Colonic mucosa (tissue), 4 donors: ENCODE measurements at regions not wholly inside any gene's neighbourhood (a gene's known extent, or its start where the extent isn't known, plus 50 kb on each side); places are given as distances from the start of the nearest gene placed in this dataset.

Experiments
- DNase-seq: peaks from one replicate; pipeline ENCODE4 v3.0.0-alpha.2; 2020
- H3K27ac ChIP-seq: fragments of 200-600 bp; one replicate; pipeline ENCODE4 v1.8.0; 2021
- H3K27me3 ChIP-seq: fragments of 200-600 bp; one replicate; pipeline ENCODE4 v1.8.0; 2021
- H3K36me3 ChIP-seq: fragments of 200-600 bp; one replicate; pipeline ENCODE4 v1.8.0; 2021
- H3K4me1 ChIP-seq: fragments of 200-600 bp; one replicate; pipeline ENCODE4 v1.8.0; 2021; ENCODE audit warnings: mild to moderate bottlenecking
- H3K4me3 ChIP-seq: fragments of 200-600 bp; one replicate; pipeline ENCODE4 v1.8.0; 2021
- H3K9ac ChIP-seq, 2 donors: one replicate each; pipeline ENCODE4 v1.7.0; 2013; ENCODE audit warnings: control low read depth in 2 of 2, low read depth in 2 of 2, low read length in 2 of 2
- H3K9me3 ChIP-seq: fragments of 200-600 bp; one replicate; pipeline ENCODE4 v1.8.0; 2021
- intact Hi-C: fragments of 100-400 bp; cut with DNase I; formaldehyde crosslinking; loops from one replicate; pipeline ENCODE4 v1.14.1; 2022
- TF ChIP-seq, protein P1 (sequence below): fragments of 200-600 bp; IDR thresholded peaks from one replicate; pipeline ENCODE4 v1.8.0; 2022; ENCODE audit warnings: antibody characterized with exemption, mild to moderate bottlenecking
- donor health status: healthy.
- donor health status: DM: no; HTN: no; CAD: no.
- donor health status: DM: no; HTN: no; CAD: no.

DNA sequence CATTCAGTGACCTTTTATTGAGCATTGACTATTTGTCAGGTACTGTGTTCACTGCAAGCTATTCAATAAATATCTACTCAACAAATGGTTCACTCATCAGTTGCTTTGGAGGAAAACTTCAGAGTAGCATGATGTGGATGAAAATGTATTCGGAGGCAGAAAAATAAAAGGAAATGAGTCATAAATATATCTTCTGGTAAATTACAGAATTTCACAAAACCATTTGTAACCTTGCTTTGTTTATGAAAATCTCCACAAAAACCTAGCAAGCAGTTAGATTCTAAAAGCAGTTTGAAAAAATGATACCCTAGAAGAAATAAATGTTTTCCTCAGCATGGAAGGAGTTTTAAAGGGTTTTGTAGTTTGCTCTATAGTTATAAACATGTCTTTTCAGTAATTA is 399.6 kb downstream of the LMO7 start:
- no peak for DNase-seq
- Histone ChIP-seq H3K9ac (no peak overlapping the region), H3K4me3 (no peak overlapping the region), H3K4me1 (no peaks in the 10 kb centered on the region), H3K36me3 (no peaks in the 10 kb centered on the region), H3K27ac (no peak overlapping the region), H3K27me3 (no peaks in the 10 kb centered on the region), H3K9me3 (no peaks in the 10 kb centered on the region)
- intact Hi-C loops: no loop called here
- TF ChIP-seq, protein P1, sequence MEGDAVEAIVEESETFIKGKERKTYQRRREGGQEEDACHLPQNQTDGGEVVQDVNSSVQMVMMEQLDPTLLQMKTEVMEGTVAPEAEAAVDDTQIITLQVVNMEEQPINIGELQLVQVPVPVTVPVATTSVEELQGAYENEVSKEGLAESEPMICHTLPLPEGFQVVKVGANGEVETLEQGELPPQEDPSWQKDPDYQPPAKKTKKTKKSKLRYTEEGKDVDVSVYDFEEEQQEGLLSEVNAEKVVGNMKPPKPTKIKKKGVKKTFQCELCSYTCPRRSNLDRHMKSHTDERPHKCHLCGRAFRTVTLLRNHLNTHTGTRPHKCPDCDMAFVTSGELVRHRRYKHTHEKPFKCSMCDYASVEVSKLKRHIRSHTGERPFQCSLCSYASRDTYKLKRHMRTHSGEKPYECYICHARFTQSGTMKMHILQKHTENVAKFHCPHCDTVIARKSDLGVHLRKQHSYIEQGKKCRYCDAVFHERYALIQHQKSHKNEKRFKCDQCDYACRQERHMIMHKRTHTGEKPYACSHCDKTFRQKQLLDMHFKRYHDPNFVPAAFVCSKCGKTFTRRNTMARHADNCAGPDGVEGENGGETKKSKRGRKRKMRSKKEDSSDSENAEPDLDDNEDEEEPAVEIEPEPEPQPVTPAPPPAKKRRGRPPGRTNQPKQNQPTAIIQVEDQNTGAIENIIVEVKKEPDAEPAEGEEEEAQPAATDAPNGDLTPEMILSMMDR: no peak

DNA sequence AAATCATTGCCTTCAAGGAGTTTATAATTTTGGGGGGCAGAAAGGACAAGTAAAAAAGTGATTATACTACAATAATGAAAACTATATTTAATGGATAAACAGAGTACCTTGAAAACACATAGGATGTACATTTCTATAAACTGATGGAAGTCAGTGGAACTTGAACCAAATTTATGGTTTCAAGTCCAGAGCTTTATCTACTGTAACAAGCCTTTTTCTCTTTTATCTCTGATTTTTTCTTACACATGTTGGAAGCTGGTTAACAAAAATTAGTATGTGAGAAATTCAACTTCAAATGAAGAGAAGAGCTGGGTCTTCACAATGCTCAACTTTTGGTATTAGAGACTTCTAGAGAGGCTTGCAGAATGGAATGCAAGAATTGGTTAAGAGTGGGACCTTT is 393.6 kb downstream of the LMO7 start:
- Histone ChIP-seq H3K4me3 (no peak overlapping the region), H3K9me3 (no peaks in the 10 kb centered on the region), H3K4me1 (no peaks in the 10 kb centered on the region), H3K27ac (no peak overlapping the region), H3K27me3 (no peaks in the 10 kb centered on the region), H3K9ac (no peak overlapping the region), H3K36me3 (no peaks in the 10 kb centered on the region)
- intact Hi-C loops: no loop called here
- TF ChIP-seq, protein P1: no peak
- no peak for DNase-seq

DNA sequence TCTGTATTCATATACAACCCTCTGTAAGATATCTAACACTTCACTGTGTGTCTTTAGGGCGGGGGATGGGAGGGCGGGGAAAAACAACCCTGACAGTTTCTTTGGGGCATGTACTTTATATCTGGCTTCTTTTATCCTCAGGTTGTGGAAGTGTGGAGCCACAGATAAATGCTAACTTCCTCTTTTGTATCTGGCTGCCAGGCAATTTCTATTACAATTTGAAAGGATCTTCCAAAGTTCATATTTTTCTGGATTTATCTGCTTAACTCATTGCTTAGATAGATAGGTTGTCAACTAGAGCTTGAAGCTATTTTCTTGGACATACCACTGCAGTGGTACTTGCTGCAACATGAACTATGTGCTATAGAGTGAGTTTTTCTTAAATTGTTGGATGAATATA is 393.0 kb downstream of the LMO7 start:
- DNase-seq: no peak
- Histone ChIP-seq H3K9me3 (no peaks in the 10 kb centered on the region), H3K4me3 (no peak overlapping the region), H3K4me1 (no peaks in the 10 kb centered on the region), H3K36me3 (no peaks in the 10 kb centered on the region), H3K9ac (no peak overlapping the region), H3K27me3 (no peaks in the 10 kb centered on the region), H3K27ac (no peak overlapping the region)
- intact Hi-C loops: no loop called here
- TF ChIP-seq, protein P1: no peak

DNA sequence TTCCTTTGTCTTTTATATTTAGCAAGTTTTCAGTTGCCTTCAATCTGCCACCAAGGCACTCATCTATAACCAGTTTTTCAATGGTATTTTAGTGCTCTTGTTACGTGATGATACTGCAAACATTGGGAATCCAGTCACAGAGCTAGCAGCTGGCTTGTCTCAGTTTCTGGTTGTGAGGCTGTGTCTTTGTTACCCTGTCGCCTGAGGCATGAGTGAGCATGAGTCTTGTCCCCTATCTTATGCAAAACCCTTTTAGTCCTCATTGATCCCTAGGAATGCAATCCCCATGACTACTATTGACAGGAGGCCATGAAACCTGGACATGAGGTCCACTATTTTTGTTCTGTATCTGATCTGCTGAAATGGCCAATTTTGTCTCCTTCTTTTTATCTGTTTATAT is 391.0 kb downstream of the LMO7 start:
- Histone ChIP-seq H3K27me3 (no peaks in the 10 kb centered on the region), H3K4me3 (no peak overlapping the region), H3K9ac (no peak overlapping the region), H3K9me3 (no peaks in the 10 kb centered on the region), H3K27ac (no peak overlapping the region), H3K4me1 (no peaks in the 10 kb centered on the region), H3K36me3 (no peaks in the 10 kb centered on the region)
- DNase-seq: no peak
- intact Hi-C loops: no loop called here
- TF ChIP-seq, protein P1: no peak

DNA sequence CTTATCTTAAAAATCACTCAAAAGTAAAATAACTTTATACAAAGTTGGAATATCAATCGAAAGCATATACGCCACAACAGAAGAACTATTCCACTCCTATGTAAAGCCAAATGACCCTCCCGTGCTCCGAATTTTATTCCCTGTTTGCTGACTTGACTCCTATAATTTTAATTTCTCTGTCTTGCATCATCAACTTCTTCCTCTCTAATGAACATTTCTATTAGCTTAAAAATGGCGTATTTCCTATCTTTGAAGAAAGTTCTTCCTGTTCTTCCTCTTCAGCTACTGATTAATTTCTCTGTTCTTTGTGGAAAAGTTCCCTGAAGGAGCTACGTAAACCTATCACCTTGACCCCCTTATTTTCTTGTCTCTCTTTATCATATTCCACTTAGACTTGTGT is 389.3 kb downstream of the LMO7 start:
- H3K4me1 ChIP-seq: no peaks in the 10 kb centered on the region
- H3K4me3 ChIP-seq: no peak overlapping the region
- no peak overlapping the region for H3K27ac ChIP-seq
- no peaks in the 10 kb centered on the region for H3K36me3 ChIP-seq
- no peaks in the 10 kb centered on the region for H3K27me3 ChIP-seq
- intact Hi-C loops: no loop called here
- no peaks in the 10 kb centered on the region for H3K9me3 ChIP-seq
- DNase-seq: no peak
- no peak overlapping the region for H3K9ac ChIP-seq
- TF ChIP-seq, protein P1: no peak

DNA sequence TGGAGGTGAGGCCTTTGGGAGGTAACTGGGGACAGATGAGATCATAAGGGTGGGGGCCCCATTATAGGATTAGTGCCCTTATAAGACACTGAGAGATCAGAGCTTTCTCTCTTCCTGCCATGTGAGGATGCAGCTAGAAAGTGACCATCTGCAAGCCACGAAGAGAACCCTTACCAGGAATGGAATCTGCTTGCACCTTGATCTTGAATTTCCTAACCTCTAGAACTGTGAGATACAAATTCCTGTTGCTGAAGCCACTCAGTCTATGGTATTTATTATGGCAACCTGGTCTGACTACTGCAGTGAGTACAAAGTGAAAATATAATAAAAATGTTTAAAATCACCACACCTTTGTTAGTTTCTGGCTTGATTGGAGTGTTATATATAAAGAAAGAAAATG is 388.0 kb downstream of the LMO7 start:
- no peak for DNase-seq
- intact Hi-C loops: no loop called here

More for the DNA sequence above, 388.0 kb downstream of the LMO7 start:
- H3K9me3 ChIP-seq: no peaks in the 10 kb centered on the region
- no peak overlapping the region for H3K9ac ChIP-seq
- no peaks in the 10 kb centered on the region for H3K36me3 ChIP-seq
- no peak overlapping the region for H3K4me3 ChIP-seq
- H3K4me1 ChIP-seq: no peaks in the 10 kb centered on the region
- TF ChIP-seq, protein P1: no peak
- no peak overlapping the region for H3K27ac ChIP-seq
- no peaks in the 10 kb centered on the region for H3K27me3 ChIP-seq
